Pancreas (tissue), 10 donors: ENCODE measurements at regions not wholly inside any gene's neighbourhood (a gene's known extent, or its start where the extent isn't known, plus 50 kb on each side); places are given as distances from the start of the nearest gene placed in this dataset.
"Not testable (repeated sequence)": the region's sequence is repeated elsewhere in the genome, so short reads cannot be mapped to it uniquely, and the experiment has no call there.

Experiments
- ATAC-seq, 4 donors: fragments of 200-7000 bp; cut with Tn5 transposase; one replicate each; pipeline versions ENCODE4 v1.8.0 to v1.9.1; 2020; ENCODE audit warnings: mild to moderate bottlenecking in 4 of 4, moderate library complexity in 4 of 4
- DNase-seq, 6 donors: peaks; one replicate each; pipeline ENCODE4 v3.0.0-alpha.2; 2020
- FAIRE-seq: peaks from 2 replicates; lab custom pipeline; 2012; peaks lifted over from hg19 to GRCh38; lab: Jason Lieb, UNC
- H3K27ac ChIP-seq, 4 donors: fragments of 200-600 bp; sonication (generic); 1 replicate in 3 of 4; 2 replicates in 1 of 4; pipeline versions ENCODE4 v1.5.0 to v1.8.0; 2020
- H3K27me3 ChIP-seq, 4 donors: fragments of 200-600 bp; one replicate each; pipeline ENCODE4 v1.8.0; 2021
- H3K36me3 ChIP-seq, 3 donors: fragments of 200-600 bp; sonication (generic) in 1 of 3; one replicate each; pipeline versions ENCODE4 v1.5.0 to v1.8.0; 2020 to 2021
- H3K4me1 ChIP-seq, 3 donors: fragments of 200-600 bp; one replicate each; pipeline ENCODE4 v1.8.0; 2021
- H3K4me3 ChIP-seq, 4 donors: fragments of 200-600 bp; sonication (generic) in 2 of 4; one replicate each; pipeline versions ENCODE4 v1.5.0 to v1.8.0; 2020 to 2021
- H3K9me3 ChIP-seq, 4 donors: fragments of 200-600 bp; one replicate each; pipeline ENCODE4 v1.8.0; 2021
- WGBS, 2 donors: extraction: QIAGEN DNeasy Blood & Tissue Kit; methylation state at CpG; one replicate each; pipeline ENCODE4 v1.1.7; 2013; 5-methylcytosine and 5-hydroxymethylcytosine counted together
- intact Hi-C, 3 donors: fragments of 100-400 bp; cut with DNase I; formaldehyde crosslinking; loops; one replicate each; pipeline versions ENCODE4 v1.11.1 to v1.14.2; 2022
- TF ChIP-seq, protein P1 (sequence below), 4 donors: fragments of 200-600 bp; sonication (generic) in 3 of 4; IDR thresholded peaks; one replicate each; pipeline versions ENCODE4 v1.5.0 to v1.8.0; 2021; ENCODE audit warnings: antibody characterized with exemption in 4 of 4
- donor health status: healthy with polysubstance abuse.
- donor health status: DM: no; HTN: no; CAD: no; lungs with moderate emphysema.
- donor health status: DM: no; HTN: no; CAD: no.
- donor health status: control.
- donor health status: control.
- donor health status: Bipolar disorder and iron deficiency.
- donor health status: DM: yes; HTN: yes; CAD: no.
- donor health status: DM: no; HTN: no; CAD: no.
- donor health status: DM: no; HTN: no; CAD: no.
- donor health status: DM: yes; HTN: yes; CAD: no.

- no peaks in the 10 kb centered on the region for H3K9me3 ChIP-seq
- DNase-seq = no peak
- ATAC-seq = peak in 1 of 4 donors; percentile 31
- no peak overlapping the region for H3K27ac ChIP-seq
- TF ChIP-seq, protein P1, sequence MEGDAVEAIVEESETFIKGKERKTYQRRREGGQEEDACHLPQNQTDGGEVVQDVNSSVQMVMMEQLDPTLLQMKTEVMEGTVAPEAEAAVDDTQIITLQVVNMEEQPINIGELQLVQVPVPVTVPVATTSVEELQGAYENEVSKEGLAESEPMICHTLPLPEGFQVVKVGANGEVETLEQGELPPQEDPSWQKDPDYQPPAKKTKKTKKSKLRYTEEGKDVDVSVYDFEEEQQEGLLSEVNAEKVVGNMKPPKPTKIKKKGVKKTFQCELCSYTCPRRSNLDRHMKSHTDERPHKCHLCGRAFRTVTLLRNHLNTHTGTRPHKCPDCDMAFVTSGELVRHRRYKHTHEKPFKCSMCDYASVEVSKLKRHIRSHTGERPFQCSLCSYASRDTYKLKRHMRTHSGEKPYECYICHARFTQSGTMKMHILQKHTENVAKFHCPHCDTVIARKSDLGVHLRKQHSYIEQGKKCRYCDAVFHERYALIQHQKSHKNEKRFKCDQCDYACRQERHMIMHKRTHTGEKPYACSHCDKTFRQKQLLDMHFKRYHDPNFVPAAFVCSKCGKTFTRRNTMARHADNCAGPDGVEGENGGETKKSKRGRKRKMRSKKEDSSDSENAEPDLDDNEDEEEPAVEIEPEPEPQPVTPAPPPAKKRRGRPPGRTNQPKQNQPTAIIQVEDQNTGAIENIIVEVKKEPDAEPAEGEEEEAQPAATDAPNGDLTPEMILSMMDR (IDR thresholded peaks at IDR 0.05) = no peak
- H3K4me3 ChIP-seq = no peak overlapping the region
- no peak for FAIRE-seq
- H3K36me3 ChIP-seq = no peaks in the 10 kb centered on the region
- intact Hi-C loops = no loop called here
- H3K27me3 ChIP-seq = no peaks in the 10 kb centered on the region
- 71 to 86% methylated on average over 1 of the region's 1 CpG for WGBS, 2 donors
- no peaks in the 10 kb centered on the region for H3K4me1 ChIP-seq
Measured at GRCh38 chr2:228768818-228769217, 502.3 kb downstream of the PID1 start.

- intact Hi-C loops, FAIRE-seq, H3K27me3 ChIP-seq, ATAC-seq, DNase-seq, H3K9me3 ChIP-seq, H3K36me3 ChIP-seq, H3K4me1 ChIP-seq, H3K27ac ChIP-seq, H3K4me3 ChIP-seq: not testable (repeated sequence)
- 53 to 66% methylated on average over 3 of the region's 3 CpGs for WGBS, 2 donors
Measured at GRCh38 chr2:228768141-228768540, 502.9 kb downstream of the PID1 start.

DNA sequence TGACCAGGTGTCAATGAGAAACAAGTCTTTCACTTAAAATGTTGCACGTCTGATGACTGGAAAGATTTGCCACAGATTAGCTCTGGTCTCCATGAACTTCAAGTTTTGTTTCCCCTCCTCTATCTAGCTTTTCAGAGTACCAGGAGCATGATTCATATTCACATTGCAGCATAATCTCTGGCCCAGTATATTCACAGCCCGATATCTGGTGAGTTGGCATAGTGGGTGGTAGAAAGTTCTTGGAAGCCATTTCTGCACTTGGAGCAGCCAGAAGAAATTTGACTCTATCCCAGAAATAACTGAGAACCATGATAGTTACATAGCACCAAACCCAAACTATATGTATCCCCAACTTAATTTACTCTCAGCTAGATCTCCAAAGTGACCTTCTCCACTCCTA lies 503.9 kb downstream of the PID1 start:
- Histone ChIP-seq H3K36me3 (no peaks in the 10 kb centered on the region), H3K9me3 (no peaks in the 10 kb centered on the region), H3K27ac (no peak overlapping the region), H3K4me3 (no peak overlapping the region), H3K27me3 (no peaks in the 10 kb centered on the region), H3K4me1 (no peaks in the 10 kb centered on the region)
- ATAC-seq = no peak
- TF ChIP-seq, protein P1 (IDR thresholded peaks at IDR 0.05) = no peak
- 70 to 84% methylated on average over 2 of the region's 2 CpGs for WGBS, 2 donors
- no peak for DNase-seq
- intact Hi-C loops = no loop called here
- FAIRE-seq = no peak

DNA sequence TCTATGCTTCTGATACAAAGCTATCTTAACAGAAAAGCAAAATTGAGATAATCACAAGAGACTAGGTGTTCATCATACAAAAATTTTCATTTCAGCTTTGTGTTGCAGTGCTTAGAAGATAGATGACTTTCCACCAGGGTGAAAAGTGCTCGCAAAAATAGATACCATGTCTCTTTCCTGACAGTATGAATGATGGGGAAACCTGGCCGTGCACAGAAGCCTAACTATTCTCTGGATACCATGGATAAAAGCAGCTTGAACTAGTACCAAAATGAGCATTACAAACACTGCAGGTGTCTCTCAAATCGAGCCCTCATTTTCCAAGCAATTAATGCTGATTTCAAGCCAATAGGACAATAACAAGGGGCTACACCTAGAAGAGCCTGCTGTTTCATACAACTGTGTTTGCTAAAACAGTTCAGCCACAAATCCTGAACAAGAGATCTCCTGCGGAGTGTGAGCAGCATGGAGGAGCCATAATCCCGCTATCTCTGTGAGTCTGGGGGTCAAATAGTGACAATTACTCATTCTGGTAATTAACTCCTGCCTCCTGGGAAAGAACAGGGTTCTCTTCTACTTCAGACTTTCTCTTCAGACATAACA lies 507.6 kb downstream of the PID1 start:
- H3K27ac ChIP-seq = no peak overlapping the region
- H3K4me1 ChIP-seq = no peaks in the 10 kb centered on the region
- FAIRE-seq (no peak), ATAC-seq (no peak), DNase-seq (no peak)
- WGBS, 2 donors = 38 to 42% methylated on average over 5 of the region's 5 CpGs
- H3K4me3 ChIP-seq = no peak overlapping the region
- H3K36me3 ChIP-seq = no peaks in the 10 kb centered on the region
- TF ChIP-seq, protein P1 (IDR thresholded peaks at IDR 0.05) = no peak
- no peaks in the 10 kb centered on the region for H3K27me3 ChIP-seq
- intact Hi-C loops = no loop called here
- no peaks in the 10 kb centered on the region for H3K9me3 ChIP-seq

GRCh38 chr2:228762565-228762964 lies 508.5 kb downstream of the PID1 start:
- no peak overlapping the region for H3K27ac ChIP-seq
- WGBS, 2 donors = 77 to 78% methylated on average over 2 of the region's 2 CpGs
- ATAC-seq (no peak), FAIRE-seq (no peak), DNase-seq (no peak)
- no peak overlapping the region for H3K4me3 ChIP-seq
- no peaks in the 10 kb centered on the region for H3K36me3 ChIP-seq
- H3K4me1 ChIP-seq = no peaks in the 10 kb centered on the region
- no peaks in the 10 kb centered on the region for H3K27me3 ChIP-seq
- TF ChIP-seq, protein P1 (IDR thresholded peaks at IDR 0.05) = no peak
- H3K9me3 ChIP-seq = no peaks in the 10 kb centered on the region
- intact Hi-C loops = no loop called here

- intact Hi-C loops, H3K9me3 ChIP-seq, H3K27ac ChIP-seq, DNase-seq, H3K27me3 ChIP-seq, ATAC-seq, H3K4me1 ChIP-seq, H3K36me3 ChIP-seq, H3K4me3 ChIP-seq, FAIRE-seq: not testable (repeated sequence)
- 88 to 91% methylated on average over 25 of the region's 25 CpGs for WGBS, 2 donors
Measured at GRCh38 chr2:228755661-228756060, 515.4 kb downstream of the PID1 start.
